MM.1S (cell line): ENCODE measurements at regions not wholly inside any gene's neighbourhood (a gene's known extent, or its start where the extent isn't known, plus 50 kb on each side); places are given as distances from the start of the nearest gene placed in this dataset.

Experiments
- DNase-seq: peaks from one replicate; pipeline ENCODE4 v3.0.0-alpha.2; 2015
- H2AFZ ChIP-seq: fragments of 300-600 bp; sonication (generic); 2 replicates; pipeline ENCODE4 v1.6.0; 2016; ENCODE audit warnings: antibody characterized with exemption, low read length
- H3F3A ChIP-seq: fragments of 300-600 bp; sonication (generic); 2 replicates; pipeline ENCODE4 v1.6.1; 2016; ENCODE audit warnings: mild to moderate bottlenecking, antibody characterized with exemption, low read length, moderate library complexity, mixed read lengths; ENCODE audit not compliant: insufficient read depth
- H3K27ac ChIP-seq: fragments of 300-600 bp; sonication (generic); 2 replicates; pipeline ENCODE4 v1.5.1; 2016; ENCODE audit warnings: mild to moderate bottlenecking, low read length
- H3K27me3 ChIP-seq: fragments of 300-600 bp; sonication (generic); replicated peaks from 2 replicates; pipeline ENCODE4 v1.6.0; 2016; ENCODE audit warnings: low read length; ENCODE audit not compliant: insufficient read depth
- H3K36me3 ChIP-seq: fragments of 300-600 bp; sonication (generic); replicated peaks from 2 replicates; pipeline ENCODE4 v1.6.1; 2016; ENCODE audit warnings: mild to moderate bottlenecking, low read length, mixed read lengths; ENCODE audit not compliant: insufficient read depth
- H3K4me1 ChIP-seq: fragments of 300-600 bp; sonication (generic); 2 replicates; pipeline ENCODE4 v1.6.1; 2016; ENCODE audit warnings: low read length, mixed read lengths
- H3K4me2 ChIP-seq: fragments of 300-600 bp; sonication (generic); 2 replicates; pipeline ENCODE4 v1.6.0; 2016; ENCODE audit warnings: low read depth, low read length
- H3K4me3 ChIP-seq: fragments of 300-600 bp; sonication (generic); 2 replicates; pipeline ENCODE4 v1.5.1; 2016; ENCODE audit warnings: low read length, mixed read lengths
- H3K79me2 ChIP-seq: fragments of 300-600 bp; sonication (generic); 2 replicates; pipeline ENCODE4 v1.6.1; 2016; ENCODE audit warnings: mixed run types, low read length, mixed read lengths
- H3K9ac ChIP-seq: fragments of 300-600 bp; sonication (generic); 2 replicates; pipeline ENCODE4 v1.6.1; 2016; ENCODE audit warnings: low read length, mixed read lengths
- H3K9me2 ChIP-seq: fragments of 300-600 bp; sonication (generic); replicated peaks from 2 replicates; pipeline ENCODE4 v1.6.1; 2016; ENCODE audit warnings: mild to moderate bottlenecking, low read length, mixed read lengths; ENCODE audit not compliant: insufficient read depth
- H3K9me3 ChIP-seq: fragments of 300-600 bp; sonication (generic); replicated peaks from 2 replicates; pipeline ENCODE4 v1.6.1; 2016; ENCODE audit warnings: mild to moderate bottlenecking, low read length, mixed read lengths; ENCODE audit not compliant: insufficient read depth
- H4K20me1 ChIP-seq: fragments of 300-600 bp; sonication (generic); 2 replicates; pipeline ENCODE4 v1.6.1; 2016; ENCODE audit warnings: mild to moderate bottlenecking, low read length, moderate library complexity, mixed read lengths; ENCODE audit not compliant: insufficient read depth
- CTCF ChIP-seq: fragments of 300-600 bp; sonication (generic); IDR thresholded peaks from 2 replicates; pipeline ENCODE4 v1.5.1; 2016; ENCODE audit warnings: antibody characterized with exemption, low read length, mixed read lengths
- EZH2 ChIP-seq: fragments of 300-600 bp; sonication (generic); optimal IDR thresholded peaks from 2 replicates; pipeline ENCODE3; 2017; ENCODE audit warnings: low read depth, mild to moderate bottlenecking, antibody characterized with exemption, low read length, mixed read lengths
- EZH2phosphoT487 ChIP-seq: fragments of 300-600 bp; sonication (generic); IDR thresholded peaks from 2 replicates; pipeline ENCODE4 v1.6.1; 2018; ENCODE audit warnings: antibody characterized with exemption, low read length

GRCh38 chr6:54654381-54654780 lies 192.2 kb upstream of the FAM83B start:
- no peak for DNase-seq
- Histone ChIP-seq H3K79me2 (no peaks in the 10 kb centered on the region), H3K27ac (no peak overlapping the region), H3K27me3 (no peaks in the 10 kb centered on the region), H3K9ac (no peak overlapping the region), H4K20me1 (no peaks in the 10 kb centered on the region), H3K9me2 (no peaks in the 10 kb centered on the region), H3K4me2 (no peak overlapping the region), H2AFZ (no peak overlapping the region), H3K4me3 (no peak overlapping the region), H3K9me3 (no peaks in the 10 kb centered on the region), H3F3A (no peaks in the 10 kb centered on the region), H3K4me1 (no peaks in the 10 kb centered on the region), H3K36me3 (no peaks in the 10 kb centered on the region)
- TF ChIP-seq EZH2phosphoT487 = no peak
- TF ChIP-seq CTCF = no peak
- TF ChIP-seq EZH2 = no peak

GRCh38 chr6:54655162-54655561 lies 191.4 kb upstream of the FAM83B start:
- no peaks in the 10 kb centered on the region for H4K20me1 ChIP-seq
- H3K27me3 ChIP-seq = no peaks in the 10 kb centered on the region
- no peak overlapping the region for H2AFZ ChIP-seq
- no peaks in the 10 kb centered on the region for H3F3A ChIP-seq
- H3K9me3 ChIP-seq = no peaks in the 10 kb centered on the region
- H3K4me1 ChIP-seq = no peaks in the 10 kb centered on the region
- H3K4me2 ChIP-seq = no peak overlapping the region
- no peaks in the 10 kb centered on the region for H3K9me2 ChIP-seq
- H3K27ac ChIP-seq = no peak overlapping the region
- H3K4me3 ChIP-seq = no peak overlapping the region
- no peak overlapping the region for H3K9ac ChIP-seq
- no peaks in the 10 kb centered on the region for H3K79me2 ChIP-seq
- H3K36me3 ChIP-seq = no peaks in the 10 kb centered on the region
- TF ChIP-seq EZH2phosphoT487 (no peak), EZH2 (no peak), CTCF (no peak)
- DNase-seq = no peak

GRCh38 chr6:54665278-54665677 lies 181.3 kb upstream of the FAM83B start:
- TF ChIP-seq EZH2phosphoT487 = no peak
- TF ChIP-seq EZH2 = no peak
- TF ChIP-seq CTCF = no peak
- Histone ChIP-seq H3K9me2 (no peaks in the 10 kb centered on the region), H3K4me2 (no peak overlapping the region), H3K4me3 (no peak overlapping the region), H3K27me3 (no peaks in the 10 kb centered on the region), H3K4me1 (no peaks in the 10 kb centered on the region), H3K9me3 (no peaks in the 10 kb centered on the region), H2AFZ (no peak overlapping the region), H3K79me2 (no peaks in the 10 kb centered on the region), H3K27ac (no peak overlapping the region), H3K36me3 (no peaks in the 10 kb centered on the region), H3F3A (no peaks in the 10 kb centered on the region), H4K20me1 (no peaks in the 10 kb centered on the region), H3K9ac (no peak overlapping the region)
- DNase-seq = no peak
